HUDEP-2 (cell line): ENCODE measurements at regions not wholly inside any gene's neighbourhood (a gene's known extent, or its start where the extent isn't known, plus 50 kb on each side); places are given as distances from the start of the nearest gene placed in this dataset.
"Not testable (repeated sequence)": the region's sequence is repeated elsewhere in the genome, so short reads cannot be mapped to it uniquely, and the experiment has no call there.

Source experiments
- DNase-seq, 76 experiments: peaks; one replicate each; lab custom pipeline; 2025; ENCODE audit not compliant: unreplicated experiment in 76 of 76; lab: John Stamatoyannopoulos, UW

DNA sequence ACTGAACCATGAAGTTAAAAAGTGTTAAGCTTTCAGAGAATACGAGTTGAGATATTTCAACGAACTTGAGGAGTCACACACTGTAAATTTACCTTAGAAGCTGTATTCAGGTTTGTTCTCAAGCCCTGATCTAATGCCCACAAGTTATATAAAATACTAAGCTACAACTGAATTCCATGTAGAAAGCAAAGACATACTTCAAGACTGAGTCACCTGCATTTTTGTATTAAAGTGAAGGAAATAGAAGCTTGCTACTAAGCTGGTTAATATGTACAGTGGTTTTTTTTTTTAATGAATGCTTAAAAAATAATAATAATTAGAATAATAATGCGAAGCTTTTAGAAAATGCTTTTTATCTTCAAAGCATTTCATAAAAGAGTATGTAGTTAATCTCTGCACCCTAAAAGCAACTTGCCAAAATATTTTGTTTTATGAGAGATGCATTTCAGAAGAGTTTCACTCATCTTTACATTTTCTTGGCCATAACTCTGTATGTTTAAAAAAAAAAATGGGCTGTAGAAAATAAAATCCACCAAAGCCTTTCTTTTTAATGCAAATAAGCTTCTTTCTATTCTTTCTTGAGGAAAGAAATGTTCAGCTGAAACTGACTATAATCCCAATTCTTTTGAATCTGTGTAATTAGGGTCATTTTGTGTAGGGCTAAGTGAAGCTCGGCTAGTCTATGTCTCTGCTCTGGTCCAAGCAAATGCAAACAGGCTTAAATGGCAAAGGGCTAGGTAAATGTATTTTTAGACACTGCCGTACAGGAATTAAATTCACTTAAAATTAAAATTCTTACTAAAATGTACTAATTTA, 1047.5 kb upstream of the FLRT2 start:
- no peak for DNase-seq

DNA sequence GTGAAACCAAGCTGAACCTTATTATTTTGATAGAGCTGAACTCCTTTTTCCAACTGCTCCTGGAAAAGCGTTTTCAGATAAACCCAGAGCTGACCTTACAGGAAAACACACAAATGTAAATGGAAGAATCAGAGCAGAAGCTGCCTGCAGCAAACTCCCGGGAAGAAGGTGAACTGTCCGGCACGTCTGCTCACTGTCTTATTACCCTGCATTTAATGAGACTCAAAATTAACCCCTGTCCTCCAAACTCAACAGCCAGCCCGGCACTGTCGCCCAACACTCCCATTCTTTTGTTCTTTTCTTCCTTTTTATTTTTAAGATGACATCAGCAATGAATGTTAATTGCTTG, 1046.9 kb upstream of the FLRT2 start:
- no peak for DNase-seq

DNA sequence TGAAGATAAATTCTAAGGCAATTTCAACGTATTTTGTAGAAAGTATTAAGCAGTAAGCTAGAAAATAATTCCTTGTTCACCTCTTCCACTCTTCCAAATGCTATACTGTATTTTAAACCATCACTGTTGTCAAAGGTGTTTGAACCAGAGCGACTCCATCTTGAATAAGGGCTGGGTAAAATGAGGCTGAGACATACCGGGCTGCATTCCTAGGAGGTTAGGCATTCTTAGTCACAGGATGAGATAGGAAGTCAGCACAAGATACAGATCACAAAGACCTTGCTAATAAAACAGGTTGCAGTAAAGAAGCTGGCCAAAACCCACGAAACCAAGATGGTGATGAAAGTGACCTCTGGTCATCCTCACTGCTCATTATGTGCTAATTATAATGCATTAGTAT, 1045.7 kb upstream of the FLRT2 start:
- DNase-seq, result not testable (repeated sequence)

DNA sequence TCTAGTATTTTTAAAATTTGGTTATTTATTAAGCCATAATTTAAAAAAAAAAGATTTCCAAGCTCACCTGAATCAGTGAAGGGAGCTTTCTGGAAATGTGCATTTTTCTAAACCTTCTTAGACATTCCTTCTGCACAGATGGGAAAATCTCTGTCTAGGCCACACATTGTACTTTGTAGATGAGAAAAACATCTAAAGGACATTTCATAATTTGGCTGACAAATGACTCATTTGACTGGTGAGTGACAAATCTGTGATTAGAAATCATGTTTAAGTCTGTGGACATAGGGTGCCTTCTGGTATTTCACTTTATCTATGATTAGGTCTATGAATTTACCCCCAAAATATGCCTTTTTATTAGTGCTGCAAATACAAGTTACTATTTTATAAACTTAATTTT, 1044.9 kb upstream of the FLRT2 start:
- no peak for DNase-seq

DNA sequence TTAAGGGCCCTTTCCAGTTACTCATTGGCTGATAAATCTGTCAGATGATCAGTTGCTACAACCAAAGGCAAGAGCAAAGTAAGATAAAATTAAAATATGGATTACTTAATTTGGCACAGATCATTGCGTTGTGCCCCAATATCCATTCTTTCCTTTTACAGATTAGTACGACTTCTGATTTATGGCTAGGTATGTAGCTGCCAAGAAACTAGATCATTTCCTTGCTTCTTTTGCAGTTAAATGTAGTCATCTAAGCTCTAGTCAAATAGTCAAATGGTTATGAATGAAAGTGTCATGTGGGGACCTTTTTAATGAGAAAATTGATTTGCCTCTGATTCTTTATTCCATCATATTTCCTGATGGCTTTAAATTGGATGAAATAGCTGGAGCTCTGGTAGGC, 1039.9 kb upstream of the FLRT2 start:
- no peak for DNase-seq

DNA sequence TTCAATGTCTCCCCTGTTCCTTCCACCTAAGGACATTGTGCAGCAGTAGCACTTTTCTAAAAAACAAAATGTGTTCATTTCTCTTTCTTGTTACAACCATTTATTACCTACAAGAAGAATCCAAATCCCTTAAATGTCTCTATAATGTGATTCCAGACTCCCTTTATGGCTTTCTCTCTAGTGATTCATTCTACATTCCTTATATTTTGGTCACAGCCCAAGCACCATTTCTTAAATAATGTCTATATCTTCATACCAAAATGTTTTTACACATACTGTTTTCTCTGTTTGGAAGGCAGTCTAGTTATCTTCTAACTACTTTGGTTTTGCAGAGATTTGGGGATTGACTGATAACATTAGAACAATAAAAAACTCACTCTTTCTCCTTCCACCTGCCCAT, 1037.3 kb upstream of the FLRT2 start:
- no peak for DNase-seq

DNA sequence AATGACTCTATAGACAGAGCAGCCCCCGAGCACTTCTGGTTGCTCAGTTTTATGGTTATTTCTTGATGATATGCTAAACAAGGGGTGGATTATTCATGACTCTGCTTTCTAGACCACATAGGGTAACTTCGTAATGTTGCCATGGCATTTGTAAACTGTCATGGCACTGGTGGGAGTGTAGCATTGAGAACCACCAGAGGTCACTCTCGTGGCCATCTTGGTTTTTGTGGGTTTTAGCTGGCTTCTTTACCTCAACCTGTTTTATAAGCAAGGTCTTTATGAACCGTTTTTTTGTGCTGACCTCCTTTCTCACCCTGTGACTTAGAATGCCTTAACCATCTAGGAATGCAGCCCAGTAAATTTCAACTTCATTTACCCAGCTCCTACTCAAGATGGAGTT, 1036.2 kb upstream of the FLRT2 start:
- DNase-seq, result no peak

DNA sequence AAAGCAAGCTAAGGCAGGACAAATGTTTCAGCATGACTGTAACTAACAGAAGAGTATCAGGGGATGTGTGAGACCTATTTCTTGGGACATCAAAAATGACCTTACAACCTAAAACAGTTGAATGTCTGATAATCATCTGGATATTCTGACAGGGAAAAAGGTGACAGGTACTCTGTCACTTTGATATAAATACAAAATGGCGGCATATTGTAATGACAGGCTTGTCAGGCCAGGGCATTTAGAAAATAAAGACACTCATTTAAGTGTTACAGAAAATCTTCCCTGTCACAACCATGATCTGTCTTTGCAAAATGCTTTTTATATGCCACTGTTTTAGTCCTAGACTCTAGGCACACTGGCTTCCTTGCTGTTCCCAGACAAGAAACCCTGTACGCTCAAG, 1033.3 kb upstream of the FLRT2 start:
- no peak for DNase-seq

DNA sequence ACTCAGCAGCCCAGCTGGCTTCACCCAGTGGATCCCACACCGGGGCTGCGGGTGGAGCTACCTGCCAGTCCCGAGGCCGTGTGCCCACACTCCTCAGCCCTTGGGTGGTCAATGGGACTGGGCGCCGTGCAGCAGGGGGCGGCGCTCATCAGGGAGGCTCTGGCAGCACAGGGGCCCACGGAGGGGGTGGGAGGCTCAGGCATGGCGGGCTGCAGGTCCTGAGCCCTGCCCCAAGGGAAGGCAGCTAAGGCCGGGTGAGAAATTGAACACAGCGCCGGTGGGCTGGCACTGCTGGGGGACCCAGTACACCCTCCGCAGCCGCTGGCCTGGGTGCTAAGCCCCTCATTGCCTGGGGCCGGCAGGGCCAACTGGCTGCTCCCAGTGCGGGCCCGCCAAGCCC, 1017.1 kb upstream of the FLRT2 start:
- not testable (repeated sequence) for DNase-seq

DNA sequence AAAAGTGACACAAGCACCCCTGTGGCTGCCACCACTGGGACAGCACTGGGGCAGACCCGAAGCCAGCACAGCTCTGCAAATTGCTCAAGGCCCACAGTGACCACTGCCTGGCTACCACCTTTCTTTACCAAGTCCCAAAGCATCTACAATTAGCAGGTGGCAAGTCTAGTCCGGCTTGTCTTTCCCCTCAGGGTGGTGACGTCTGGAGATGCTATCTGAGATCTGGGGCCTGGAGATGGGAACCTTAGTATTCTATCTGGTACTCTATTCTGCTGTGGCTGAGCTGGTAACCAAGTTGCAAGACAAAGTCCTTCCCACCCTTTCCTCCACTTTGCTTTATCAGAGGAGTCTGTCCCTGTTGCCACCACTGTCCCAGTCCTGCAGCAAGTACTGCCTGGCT, 1010.1 kb upstream of the FLRT2 start:
- no peak for DNase-seq

DNA sequence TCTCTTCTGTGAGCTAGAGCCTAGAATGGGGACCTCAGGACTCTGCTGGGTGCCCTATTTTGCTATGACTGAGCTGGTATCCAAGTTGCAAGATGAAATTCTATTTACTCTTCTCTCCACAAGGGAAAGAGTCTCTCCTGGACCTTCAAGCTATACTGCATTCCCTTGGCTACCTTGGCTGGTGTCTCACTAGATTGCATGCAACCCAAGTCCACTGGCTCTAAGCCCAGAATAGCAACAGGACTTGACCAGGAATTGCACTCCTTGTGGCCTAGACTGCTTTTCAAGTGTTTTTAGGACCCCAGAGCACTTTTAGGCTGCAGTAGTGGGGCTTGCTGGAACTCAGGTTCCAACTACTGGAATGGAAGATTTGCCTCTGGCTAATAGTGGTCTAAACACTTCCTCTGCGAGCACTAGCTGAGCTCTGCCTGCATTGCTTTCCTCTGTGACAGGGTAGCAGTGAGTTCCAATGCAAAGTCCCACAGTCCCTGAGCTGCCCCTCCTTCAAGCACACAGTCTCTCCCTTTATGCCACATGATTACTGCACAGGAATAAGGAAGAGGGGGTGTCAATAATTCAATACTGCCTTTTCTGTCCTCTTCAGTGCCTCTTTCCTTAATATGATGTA, 1009.1 kb upstream of the FLRT2 start:
- no peak for DNase-seq

DNA sequence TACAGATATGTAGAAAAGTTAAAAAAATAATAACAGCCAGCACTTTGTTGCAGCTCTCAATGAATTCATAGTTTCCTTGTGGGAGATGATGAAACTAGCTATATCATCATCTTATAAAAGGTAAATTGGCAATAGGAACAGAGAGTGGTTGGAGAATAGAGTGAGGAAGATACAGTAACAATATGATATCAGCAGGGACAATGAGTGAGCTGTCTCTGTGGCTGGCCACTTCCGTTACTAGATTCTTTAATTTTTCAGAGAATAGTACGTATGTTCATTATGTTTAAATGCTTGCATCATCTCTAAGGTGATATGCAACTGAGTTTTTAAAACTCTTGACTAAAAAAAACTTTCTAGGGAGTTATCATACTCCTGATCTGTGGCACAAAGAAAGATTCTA, 1006.2 kb upstream of the FLRT2 start:
- DNase-seq, result no peak

DNA sequence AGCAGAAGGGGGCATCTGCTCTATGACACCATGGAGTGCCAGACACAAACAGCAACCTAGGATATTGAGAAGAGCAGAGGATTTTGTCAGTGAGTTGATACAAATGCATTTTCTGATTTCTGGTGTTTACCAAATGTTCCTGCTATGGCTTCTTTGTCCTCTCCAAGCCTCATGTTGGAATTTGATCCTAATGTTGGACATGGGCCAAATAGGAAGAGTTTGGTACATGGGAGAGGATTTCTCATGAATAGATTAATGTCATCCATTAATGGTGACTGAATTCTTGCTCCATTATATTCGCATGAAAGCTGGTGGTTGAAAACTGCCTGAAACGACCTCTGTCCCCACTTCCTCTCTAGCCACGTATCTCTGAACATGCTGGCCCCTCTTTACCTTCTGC, 1002.2 kb upstream of the FLRT2 start:
- DNase-seq, result no peak

DNA sequence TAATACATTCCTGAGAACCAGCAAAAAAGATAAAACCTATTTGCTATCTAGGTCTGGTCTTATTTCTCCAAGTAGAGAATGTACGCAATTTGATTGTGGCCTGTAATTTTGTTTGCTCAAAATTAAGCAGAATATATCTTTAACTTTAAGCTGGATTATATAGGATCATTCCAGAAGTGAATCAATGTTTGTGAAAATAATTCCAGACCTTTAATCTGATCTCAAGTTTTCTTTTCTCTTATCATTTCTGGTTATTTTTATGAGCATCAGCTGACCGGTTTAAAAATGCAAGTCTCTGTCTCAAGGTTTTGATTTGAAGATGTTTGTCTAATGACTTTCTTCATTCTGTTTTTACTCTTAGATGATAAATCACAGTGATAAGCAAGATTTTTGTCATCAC, 997.9 kb upstream of the FLRT2 start:
- DNase-seq, result no peak

DNA sequence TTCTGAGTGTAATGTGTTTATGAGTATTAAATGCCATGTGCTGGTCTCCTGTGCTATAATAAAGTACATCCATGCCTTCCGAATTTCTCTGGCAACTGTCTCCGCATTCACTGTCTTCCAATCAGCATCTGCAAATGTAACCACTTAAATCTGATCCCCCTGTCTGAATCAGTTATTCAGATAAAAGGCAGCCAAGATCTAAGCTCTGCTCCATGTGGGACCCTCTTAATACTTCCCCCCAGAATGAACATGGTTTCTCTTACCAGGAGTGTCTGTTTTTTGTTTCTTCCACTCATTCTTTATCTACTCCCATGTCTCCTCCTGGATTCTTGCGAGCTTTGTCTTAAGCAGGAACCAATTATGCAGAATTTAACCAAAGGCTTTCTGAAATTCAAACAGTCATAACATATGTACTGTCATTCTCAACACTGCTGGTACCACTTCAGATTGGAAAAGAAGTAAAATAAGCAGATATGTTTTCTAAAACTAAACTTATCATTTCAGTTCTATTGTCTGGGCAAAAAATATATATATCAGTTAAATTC, 996.7 kb upstream of the FLRT2 start:
- DNase-seq, result no peak

DNA sequence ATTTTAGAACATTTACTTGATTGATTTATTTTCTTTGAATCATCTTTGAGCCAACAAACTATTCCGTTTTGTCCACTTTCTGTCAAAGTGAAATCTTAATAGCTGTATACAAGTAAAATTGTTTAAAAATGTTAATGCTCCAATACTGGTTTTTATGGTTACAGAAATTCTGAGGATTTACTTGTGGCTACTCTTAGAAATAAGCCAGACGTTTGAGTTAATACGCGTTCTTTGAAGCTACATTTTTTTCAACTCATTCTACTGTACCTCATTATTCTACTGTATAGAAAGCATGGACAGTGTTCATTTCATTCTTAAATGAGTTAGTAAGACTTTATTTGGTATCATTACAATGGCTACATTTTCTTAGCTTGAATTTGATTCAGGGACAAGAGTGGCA, 996.2 kb upstream of the FLRT2 start:
- no peak for DNase-seq

DNA sequence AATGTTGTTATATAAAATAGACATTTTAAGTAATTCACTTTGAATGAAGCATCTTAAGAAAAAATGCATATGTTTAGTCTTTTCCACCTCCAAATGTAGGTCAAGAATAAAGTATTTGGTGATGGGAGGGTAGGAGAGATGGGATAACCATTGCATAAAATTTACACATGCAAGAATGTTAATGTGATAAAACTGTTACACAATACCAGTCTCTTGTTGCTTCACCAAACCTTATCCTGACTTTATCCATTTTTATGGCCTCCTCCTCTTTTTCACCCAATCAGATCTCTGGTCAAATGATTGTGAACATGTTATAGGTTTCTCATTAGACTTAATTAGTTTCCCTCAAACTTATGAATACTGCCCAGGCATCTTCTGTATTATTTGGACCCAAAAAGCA, 994.5 kb upstream of the FLRT2 start:
- DNase-seq, result no peak

DNA sequence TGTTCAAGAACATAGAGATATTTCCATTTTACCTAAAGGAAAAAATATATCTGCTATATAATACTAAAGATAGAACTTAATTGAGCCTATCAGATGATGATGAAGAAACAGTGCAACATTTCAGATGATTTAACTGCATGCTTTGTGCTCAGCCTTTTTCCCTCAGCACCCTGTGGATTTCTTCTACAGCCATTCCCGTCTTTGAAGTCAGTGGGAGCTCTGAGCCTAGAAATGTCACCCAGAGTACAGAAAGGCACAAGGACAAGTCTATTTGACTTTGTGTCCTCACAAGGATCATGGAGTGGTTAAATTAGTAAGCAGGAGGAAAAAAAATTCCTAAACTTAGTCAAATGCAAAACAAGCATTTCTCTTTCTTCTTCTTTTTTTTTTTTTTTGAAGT, 994.0 kb upstream of the FLRT2 start:
- DNase-seq, result no peak

DNA sequence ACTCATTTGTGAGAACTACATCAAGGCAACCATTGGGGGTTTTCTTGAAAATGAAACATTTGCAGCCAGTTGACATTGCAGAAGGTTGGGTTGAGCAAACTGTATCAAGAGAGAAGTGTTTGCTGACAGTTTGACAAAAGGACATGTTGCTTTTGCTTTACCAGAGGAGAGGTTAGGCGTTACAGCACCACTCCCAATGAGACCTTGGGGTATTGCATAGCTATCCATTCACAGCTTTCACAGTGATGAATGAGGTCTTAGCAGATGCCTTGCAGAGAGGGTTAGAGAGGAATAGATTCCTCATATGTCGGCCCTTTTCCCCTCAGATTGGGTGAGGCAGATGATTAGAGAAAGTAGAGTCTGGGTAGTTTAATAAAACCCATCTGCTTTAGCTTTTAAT, 988.9 kb upstream of the FLRT2 start:
- DNase-seq, result no peak

DNA sequence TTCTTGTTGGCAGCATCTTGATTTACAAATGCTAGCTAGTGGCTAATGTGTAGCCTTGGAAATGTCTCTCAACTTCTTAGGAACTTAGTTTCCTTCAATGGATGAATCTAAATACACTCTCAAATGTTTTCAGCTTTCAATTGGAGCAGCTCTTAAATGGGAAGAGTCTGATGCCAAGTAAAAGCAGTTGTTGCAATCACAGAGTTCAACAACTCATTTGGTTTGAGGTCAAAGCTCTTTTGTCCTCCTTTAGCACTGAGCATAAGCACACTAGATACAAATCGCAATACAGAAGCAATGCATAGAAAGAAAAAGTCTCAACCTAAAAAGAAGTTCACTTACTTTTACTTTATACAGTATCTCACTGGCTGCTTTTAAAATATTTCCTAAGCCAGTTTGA, 986.1 kb upstream of the FLRT2 start:
- no peak for DNase-seq

DNA sequence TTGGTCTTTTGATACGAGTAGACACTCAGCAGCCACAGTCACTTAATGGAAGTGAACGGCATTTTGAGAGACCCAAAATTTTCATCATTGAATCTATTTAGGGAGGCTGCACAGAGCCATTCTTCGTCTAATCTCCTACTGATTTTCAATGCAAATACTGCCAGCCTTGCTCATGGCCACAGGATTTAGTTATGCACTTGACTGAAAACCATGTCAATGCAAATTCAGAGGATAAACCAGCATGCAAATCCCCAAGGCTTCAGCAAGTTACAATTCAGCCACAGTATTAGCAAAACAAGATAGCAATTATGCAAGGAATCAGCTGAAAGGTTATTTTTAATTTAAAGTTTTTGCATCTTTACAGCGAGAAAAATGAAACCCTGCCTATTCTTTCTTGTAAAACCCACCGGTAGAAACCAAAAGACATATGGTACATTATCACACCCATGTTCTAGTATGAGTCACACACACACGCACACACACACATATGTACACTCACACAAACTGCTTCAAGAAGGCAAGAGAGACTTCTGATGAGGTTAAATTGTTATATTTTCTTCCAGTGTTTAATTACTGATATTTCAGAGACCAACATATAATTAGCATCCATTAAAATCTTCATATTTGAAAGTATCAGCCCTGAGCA, 985.3 kb upstream of the FLRT2 start:
- DNase-seq, result no peak

DNA sequence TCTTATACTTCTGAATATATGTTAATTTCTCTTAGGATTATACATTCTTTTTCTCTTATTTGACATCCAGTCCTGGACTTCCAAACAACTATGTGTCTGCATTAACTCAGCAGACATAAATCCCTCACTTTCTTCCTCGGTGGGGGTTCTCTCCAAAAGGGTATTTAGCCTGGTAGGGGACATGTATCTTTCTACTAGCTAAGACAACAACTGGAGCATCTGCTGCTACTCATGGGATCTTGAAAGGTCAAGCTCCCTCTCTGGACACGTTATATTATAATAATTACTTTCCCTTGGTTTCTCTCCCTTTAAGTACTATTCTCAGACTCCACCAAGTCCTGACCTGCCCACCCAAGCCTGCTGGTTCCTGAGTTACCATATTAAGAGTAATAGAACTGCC, 983.7 kb upstream of the FLRT2 start:
- no peak for DNase-seq
